ENCODE measurements at regions not wholly inside any gene's neighbourhood (a gene's known extent, or its start where the extent isn't known, plus 50 kb on each side); places are given as distances from the start of the nearest gene placed in this dataset.
"Not testable (repeated sequence)": the region's sequence is repeated elsewhere in the genome, so short reads cannot be mapped to it uniquely, and the experiment has no call there.

- no peaks in the 10 kb centered on the region for H3K27me3 ChIP-seq (ENCODE audit: insufficient read depth, low read length)
- H2AFZ ChIP-seq (ENCODE audit: low read depth, low read length): no peak overlapping the region
- no peak overlapping the region for H3K4me3 ChIP-seq (ENCODE audit: low read length)
- H3K4me1 ChIP-seq (ENCODE audit: insufficient read depth, low read length): no peaks in the 10 kb centered on the region
- no peaks in the 10 kb centered on the region for H3K36me3 ChIP-seq (ENCODE audit: insufficient read depth, low read length)
- no peaks in the 10 kb centered on the region for H3K9me3 ChIP-seq (ENCODE audit: low read length)
Observed at GRCh38 chr12:83613586-83614110, 926.9 kb downstream of the TMTC2 start.

DNA sequence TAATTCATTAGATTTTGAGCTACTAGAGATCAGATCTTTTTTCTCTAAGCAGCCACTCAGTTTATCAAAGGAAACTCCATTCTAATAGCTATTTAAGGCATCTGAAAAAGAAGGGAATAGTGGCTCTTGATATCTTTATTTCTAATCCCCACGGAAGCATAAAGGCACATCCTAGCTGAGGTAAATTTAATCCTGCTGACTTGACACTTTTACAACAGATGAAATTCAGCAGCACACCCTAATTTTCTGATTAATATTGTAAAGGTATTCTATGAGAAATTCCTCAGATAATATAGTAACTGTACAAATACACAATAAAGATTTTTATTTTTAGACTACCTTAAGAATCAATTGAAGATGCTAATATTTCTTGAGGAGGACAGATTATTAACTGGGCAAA lies 916.4 kb downstream of the TMTC2 start:
- H3K9me3 ChIP-seq (ENCODE audit: low read length): no peaks in the 10 kb centered on the region
- H3K4me3 ChIP-seq (ENCODE audit: low read length): no peak overlapping the region
- no peak overlapping the region for H2AFZ ChIP-seq (ENCODE audit: low read depth, low read length)
- no peaks in the 10 kb centered on the region for H3K4me1 ChIP-seq (ENCODE audit: insufficient read depth, low read length)
- no peaks in the 10 kb centered on the region for H3K36me3 ChIP-seq (ENCODE audit: insufficient read depth, low read length)
- no peaks in the 10 kb centered on the region for H3K27me3 ChIP-seq (ENCODE audit: insufficient read depth, low read length)

GRCh38 chr12:83575326-83575725 lies 888.6 kb downstream of the TMTC2 start:
- Histone ChIP-seq H3K4me1 (ENCODE audit: insufficient read depth, low read length) (no peaks in the 10 kb centered on the region), H3K4me3 (ENCODE audit: low read length) (no peak overlapping the region), H2AFZ (ENCODE audit: low read depth, low read length) (no peak overlapping the region), H3K36me3 (ENCODE audit: insufficient read depth, low read length) (no peaks in the 10 kb centered on the region), H3K9me3 (ENCODE audit: low read length) (no peaks in the 10 kb centered on the region), H3K27me3 (ENCODE audit: insufficient read depth, low read length) (no peaks in the 10 kb centered on the region)

DNA sequence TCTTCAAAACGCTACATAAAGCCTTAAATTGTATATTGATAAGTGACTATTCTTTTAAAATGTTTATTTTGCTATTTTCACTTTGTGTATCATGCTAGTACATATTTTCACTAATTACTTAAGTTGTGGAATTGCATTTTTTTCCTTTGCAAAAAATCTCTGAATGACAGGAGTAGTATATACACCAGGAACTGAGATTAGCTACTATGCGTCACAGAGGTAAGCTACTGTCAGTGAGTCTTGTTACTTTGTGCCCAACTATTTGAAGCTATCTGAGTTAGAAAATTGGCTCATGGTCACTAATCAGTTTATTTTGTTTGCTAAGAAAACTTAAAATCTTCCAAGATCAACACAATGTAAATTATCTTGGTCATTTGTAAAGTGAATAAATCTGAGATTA lies 887.4 kb downstream of the TMTC2 start:
- Histone ChIP-seq H3K27me3 (ENCODE audit: insufficient read depth, low read length) (no peaks in the 10 kb centered on the region), H3K4me1 (ENCODE audit: insufficient read depth, low read length) (no peaks in the 10 kb centered on the region), H3K9me3 (ENCODE audit: low read length) (no peaks in the 10 kb centered on the region), H2AFZ (ENCODE audit: low read depth, low read length) (no peak overlapping the region), H3K36me3 (ENCODE audit: insufficient read depth, low read length) (no peaks in the 10 kb centered on the region), H3K4me3 (ENCODE audit: low read length) (no peak overlapping the region)

DNA sequence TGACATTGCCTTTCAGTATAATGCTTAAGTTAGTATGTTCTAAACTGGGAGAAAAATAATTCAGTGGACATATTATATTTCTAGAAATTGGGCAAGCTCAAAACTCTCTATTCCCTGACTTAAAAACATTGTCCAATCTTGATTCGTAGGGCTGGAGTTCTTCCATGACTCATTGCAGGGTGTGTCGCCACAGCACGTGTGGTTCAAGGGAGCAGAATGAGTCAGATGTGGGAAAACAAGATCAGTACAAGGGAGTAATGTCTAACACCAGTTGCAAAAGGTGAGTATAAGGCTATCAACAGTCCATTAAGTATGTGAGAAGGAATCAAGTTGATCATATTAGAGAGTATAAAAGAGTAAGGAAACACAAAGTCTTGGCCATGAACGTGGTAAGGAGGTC lies 887.0 kb downstream of the TMTC2 start:
- Histone ChIP-seq H3K4me3 (ENCODE audit: low read length) (no peak overlapping the region), H2AFZ (ENCODE audit: low read depth, low read length) (no peak overlapping the region), H3K4me1 (ENCODE audit: insufficient read depth, low read length) (no peaks in the 10 kb centered on the region), H3K9me3 (ENCODE audit: low read length) (no peaks in the 10 kb centered on the region), H3K27me3 (ENCODE audit: insufficient read depth, low read length) (no peaks in the 10 kb centered on the region), H3K36me3 (ENCODE audit: insufficient read depth, low read length) (no peaks in the 10 kb centered on the region)

DNA sequence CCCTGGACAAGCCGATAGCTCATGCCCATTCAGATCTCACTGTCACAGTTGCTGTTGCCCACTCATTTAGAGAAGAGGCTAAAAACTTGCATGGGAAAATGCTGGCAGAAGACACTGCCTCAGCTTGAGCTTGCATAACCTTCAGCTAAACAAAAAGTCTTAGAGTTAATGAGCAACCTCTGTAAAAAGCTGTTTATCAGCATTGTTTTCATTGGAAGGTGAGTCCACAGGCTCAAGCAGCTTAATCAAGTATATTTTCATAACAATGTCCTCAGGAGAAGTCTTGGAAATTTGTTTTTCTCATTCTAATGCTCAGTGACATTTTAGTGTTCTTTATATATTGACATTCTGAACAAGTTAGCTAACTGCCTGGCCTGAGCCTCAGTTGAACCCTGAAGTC lies 872.9 kb downstream of the TMTC2 start:
- H3K4me1 ChIP-seq (ENCODE audit: insufficient read depth, low read length): no peaks in the 10 kb centered on the region
- H3K9me3 ChIP-seq (ENCODE audit: low read length): peaks cover 2% of the 10 kb centered on the region
- H3K4me3 ChIP-seq (ENCODE audit: low read length): no peak overlapping the region
- no peaks in the 10 kb centered on the region for H3K36me3 ChIP-seq (ENCODE audit: insufficient read depth, low read length)
- no peaks in the 10 kb centered on the region for H3K27me3 ChIP-seq (ENCODE audit: insufficient read depth, low read length)
- H2AFZ ChIP-seq (ENCODE audit: low read depth, low read length): no peak overlapping the region

GRCh38 chr12:83556040-83556439 lies 869.3 kb downstream of the TMTC2 start:
- H3K4me1 ChIP-seq (ENCODE audit: insufficient read depth, low read length); H3K4me3 ChIP-seq (ENCODE audit: low read length); H3K27me3 ChIP-seq (ENCODE audit: insufficient read depth, low read length); H2AFZ ChIP-seq (ENCODE audit: low read depth, low read length); H3K9me3 ChIP-seq (ENCODE audit: low read length); H3K36me3 ChIP-seq (ENCODE audit: insufficient read depth, low read length): not testable (repeated sequence)

- Histone ChIP-seq H3K4me1 (ENCODE audit: insufficient read depth, low read length) (no peaks in the 10 kb centered on the region), H2AFZ (ENCODE audit: low read depth, low read length) (no peak overlapping the region), H3K4me3 (ENCODE audit: low read length) (no peak overlapping the region), H3K27me3 (ENCODE audit: insufficient read depth, low read length) (no peaks in the 10 kb centered on the region), H3K36me3 (ENCODE audit: insufficient read depth, low read length) (no peaks in the 10 kb centered on the region), H3K9me3 (ENCODE audit: low read length) (peaks cover 2% of the 10 kb centered on the region)
Observed at GRCh38 chr12:83541446-83541845, 854.7 kb downstream of the TMTC2 start.

GRCh38 chr12:83538361-83538965 lies 851.8 kb downstream of the TMTC2 start:
- Histone ChIP-seq H3K9me3 (ENCODE audit: low read length) (peaks cover 2% of the 10 kb centered on the region), H2AFZ (ENCODE audit: low read depth, low read length) (no peak overlapping the region), H3K27me3 (ENCODE audit: insufficient read depth, low read length) (no peaks in the 10 kb centered on the region), H3K4me3 (ENCODE audit: low read length) (no peak overlapping the region), H3K4me1 (ENCODE audit: insufficient read depth, low read length) (no peaks in the 10 kb centered on the region), H3K36me3 (ENCODE audit: insufficient read depth, low read length) (no peaks in the 10 kb centered on the region)

GRCh38 chr12:83537428-83538053 lies 850.8 kb downstream of the TMTC2 start:
- H3K4me3 ChIP-seq (ENCODE audit: low read length): no peak overlapping the region
- peaks cover 2% of the 10 kb centered on the region for H3K9me3 ChIP-seq (ENCODE audit: low read length)
- H2AFZ ChIP-seq (ENCODE audit: low read depth, low read length): no peak overlapping the region
- no peaks in the 10 kb centered on the region for H3K27me3 ChIP-seq (ENCODE audit: insufficient read depth, low read length)
- H3K36me3 ChIP-seq (ENCODE audit: insufficient read depth, low read length): no peaks in the 10 kb centered on the region
- no peaks in the 10 kb centered on the region for H3K4me1 ChIP-seq (ENCODE audit: insufficient read depth, low read length)

GRCh38 chr12:83536496-83536895 lies 849.8 kb downstream of the TMTC2 start:
- H3K4me3 ChIP-seq (ENCODE audit: low read length): no peak overlapping the region

DNA sequence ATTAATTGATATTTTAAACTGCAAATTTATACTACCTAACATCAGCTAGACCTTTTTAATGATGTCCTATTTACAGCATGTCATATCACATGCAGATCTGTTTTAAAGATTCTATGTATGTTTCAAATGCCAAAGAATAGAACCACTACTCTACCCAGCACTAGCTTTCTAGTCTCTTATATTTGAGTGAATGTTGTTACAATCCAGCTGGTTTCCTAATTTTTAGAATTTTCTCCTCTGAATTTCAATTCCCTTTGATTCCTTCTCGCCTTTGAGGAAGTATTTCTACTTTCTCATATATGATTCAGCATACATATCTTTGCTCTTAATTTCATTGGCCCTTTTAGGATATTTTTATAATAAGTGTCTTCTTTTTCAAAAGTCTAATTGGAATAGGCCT lies 841.9 kb downstream of the TMTC2 start:
- Histone ChIP-seq H3K36me3 (ENCODE audit: insufficient read depth, low read length) (no peaks in the 10 kb centered on the region), H3K4me1 (ENCODE audit: insufficient read depth, low read length) (no peaks in the 10 kb centered on the region), H3K27me3 (ENCODE audit: insufficient read depth, low read length) (no peaks in the 10 kb centered on the region)

More at GRCh38 chr12:83536496-83536895, 849.8 kb downstream of the TMTC2 start:
- Histone ChIP-seq H3K27me3 (ENCODE audit: insufficient read depth, low read length) (no peaks in the 10 kb centered on the region), H3K36me3 (ENCODE audit: insufficient read depth, low read length) (no peaks in the 10 kb centered on the region), H2AFZ (ENCODE audit: low read depth, low read length) (no peak overlapping the region), H3K4me1 (ENCODE audit: insufficient read depth, low read length) (no peaks in the 10 kb centered on the region), H3K9me3 (ENCODE audit: low read length) (peaks cover 2% of the 10 kb centered on the region)

GRCh38 chr12:83527810-83528209 lies 841.1 kb downstream of the TMTC2 start:
- Histone ChIP-seq H3K27me3 (ENCODE audit: insufficient read depth, low read length) (no peaks in the 10 kb centered on the region), H3K36me3 (ENCODE audit: insufficient read depth, low read length) (no peaks in the 10 kb centered on the region), H3K4me3 (ENCODE audit: low read length) (no peak overlapping the region), H3K4me1 (ENCODE audit: insufficient read depth, low read length) (no peaks in the 10 kb centered on the region), H2AFZ (ENCODE audit: low read depth, low read length) (no peak overlapping the region), H3K9me3 (ENCODE audit: low read length) (no peaks in the 10 kb centered on the region)

More for the DNA sequence above, 841.9 kb downstream of the TMTC2 start:
- Histone ChIP-seq H3K9me3 (ENCODE audit: low read length) (no peaks in the 10 kb centered on the region), H2AFZ (ENCODE audit: low read depth, low read length) (no peak overlapping the region), H3K4me3 (ENCODE audit: low read length) (no peak overlapping the region)

All from neuron (in vitro differentiated cells).